T-helper 2 cell (primary cell): ENCODE measurements at regions not wholly inside any gene's neighbourhood (a gene's known extent, or its start where the extent isn't known, plus 50 kb on each side); places are given as distances from the start of the nearest gene placed in this dataset.
A peak's percentile ranks its signal among the peaks of the same experiment; 100 is the strongest.

Experiments used
- DNase-seq, 5 experiments: peaks; one replicate each; pipeline versions ENCODE4 v3.0.0 to v3.0.0-alpha.2; 2012 to 2022

GRCh38 chr22:46079093-46079860, 71.0 kb upstream of the PPARA start:
- DNase-seq, result no peak

DNA sequence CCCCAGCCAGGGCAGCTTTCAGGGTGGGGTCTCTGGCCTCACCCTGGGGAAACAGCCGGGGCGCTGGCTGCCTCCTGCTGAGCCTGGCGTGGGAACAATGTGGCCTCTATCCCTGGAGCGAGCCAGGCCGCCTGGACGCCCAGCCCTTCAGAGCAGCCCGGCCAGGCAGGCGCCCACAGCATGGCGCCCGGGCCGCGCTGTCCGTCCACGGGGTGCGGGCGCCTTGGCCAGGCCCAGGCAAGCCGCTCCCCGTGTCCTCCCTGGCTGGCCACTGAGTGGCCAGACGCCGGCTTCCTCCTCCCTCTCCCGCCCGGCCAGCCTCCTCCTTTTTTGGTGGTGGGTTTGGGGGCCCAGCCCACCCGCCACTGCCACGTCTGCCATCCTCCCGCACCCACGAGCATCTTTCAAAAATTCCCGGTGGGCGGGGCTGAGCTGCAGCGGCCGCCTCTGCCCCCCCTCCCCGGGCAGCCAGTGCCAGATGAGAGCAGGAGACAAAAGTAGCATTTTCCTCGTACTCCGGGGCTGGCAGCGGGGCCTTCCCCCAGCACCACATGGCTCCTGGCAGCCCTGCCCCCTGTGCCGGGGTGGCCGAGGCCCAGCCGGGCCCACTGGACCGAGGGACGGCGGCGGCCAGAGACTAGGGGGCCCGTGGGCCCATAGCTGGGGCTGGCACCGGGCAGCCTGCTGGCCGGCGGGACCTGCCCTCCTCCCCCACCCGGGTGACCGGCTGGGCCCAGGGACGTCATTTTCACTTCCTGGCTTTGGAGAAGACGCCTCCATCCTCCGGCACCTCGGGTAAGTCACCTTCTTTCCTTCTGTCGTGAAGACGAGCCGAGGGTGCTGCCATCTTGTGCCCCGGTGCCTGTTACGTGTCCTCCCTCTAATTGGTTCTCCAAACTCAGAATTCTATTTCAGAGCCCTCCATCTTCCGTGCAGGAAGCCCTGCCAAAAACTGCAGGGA, 70.2 kb upstream of the PPARA start:
- DNase-seq, result peak in 1 of 5 experiments; percentile 2

DNA sequence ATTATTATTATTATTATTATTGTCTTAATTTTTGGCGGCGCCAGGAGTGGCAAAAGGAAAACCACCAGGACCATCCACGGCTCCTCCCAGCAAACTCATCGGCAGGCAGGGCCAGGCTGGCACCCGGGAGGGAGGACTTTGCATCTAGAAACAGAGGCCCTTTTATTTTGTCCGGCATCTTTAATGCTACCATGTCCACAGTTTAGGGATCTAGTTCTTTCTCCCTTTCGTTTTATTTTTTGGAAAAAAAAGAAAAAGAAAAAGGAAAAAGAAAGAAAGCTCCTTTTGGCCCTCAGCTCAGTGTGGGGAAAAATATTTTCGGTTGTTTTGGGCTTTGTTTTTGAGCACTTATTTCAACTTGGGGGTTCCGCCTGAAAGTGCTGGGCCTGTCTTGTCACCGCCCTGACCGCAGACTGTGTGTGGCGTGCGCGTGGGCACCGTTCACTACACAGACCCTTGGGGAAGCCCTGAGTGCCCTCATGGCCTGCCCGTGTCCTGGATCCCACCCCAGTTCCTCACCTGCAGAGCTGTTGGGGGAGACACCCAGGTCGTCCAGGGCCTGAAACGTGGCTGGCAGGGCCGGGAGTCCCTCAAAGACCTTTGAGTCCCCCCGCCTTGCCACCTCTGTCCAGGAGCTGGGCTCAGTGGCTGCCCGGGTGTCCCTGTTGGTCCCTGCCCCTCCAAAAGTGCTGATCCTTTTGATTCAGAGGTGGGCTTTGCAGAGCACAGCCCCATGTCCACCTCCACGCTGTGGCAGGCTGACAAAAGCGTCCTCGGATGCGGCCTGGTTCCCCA, 69.1 kb upstream of the PPARA start:
- peak in 2 of 5 experiments; percentile 1 to 2 for DNase-seq

DNA sequence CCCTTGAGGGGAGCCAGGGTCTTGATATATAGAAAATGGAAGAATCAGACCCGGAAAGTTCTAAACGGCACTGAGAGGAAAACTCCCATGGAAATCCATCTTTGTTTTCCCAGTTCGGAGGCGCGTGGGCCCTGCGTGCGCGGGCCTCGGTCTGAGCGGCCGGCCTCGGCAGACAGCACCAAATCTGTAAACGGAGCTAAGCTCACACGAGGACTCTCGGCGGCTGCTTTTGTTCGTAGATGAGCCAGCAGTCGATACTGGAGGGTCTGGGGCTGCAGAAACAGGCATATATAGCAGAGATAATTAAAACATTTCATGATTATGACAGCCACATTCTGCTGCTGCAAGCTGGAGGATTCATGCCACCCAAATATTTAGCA, 68.5 kb upstream of the PPARA start:
- peak in 1 of 5 experiments; percentile 1 for DNase-seq

- no peak for DNase-seq
Observed at GRCh38 chr22:46082633-46083032, 67.7 kb upstream of the PPARA start.

- DNase-seq, result peak in 1 of 5 experiments; percentile 0
Observed at GRCh38 chr22:46083383-46084350, 66.7 kb upstream of the PPARA start.

DNA sequence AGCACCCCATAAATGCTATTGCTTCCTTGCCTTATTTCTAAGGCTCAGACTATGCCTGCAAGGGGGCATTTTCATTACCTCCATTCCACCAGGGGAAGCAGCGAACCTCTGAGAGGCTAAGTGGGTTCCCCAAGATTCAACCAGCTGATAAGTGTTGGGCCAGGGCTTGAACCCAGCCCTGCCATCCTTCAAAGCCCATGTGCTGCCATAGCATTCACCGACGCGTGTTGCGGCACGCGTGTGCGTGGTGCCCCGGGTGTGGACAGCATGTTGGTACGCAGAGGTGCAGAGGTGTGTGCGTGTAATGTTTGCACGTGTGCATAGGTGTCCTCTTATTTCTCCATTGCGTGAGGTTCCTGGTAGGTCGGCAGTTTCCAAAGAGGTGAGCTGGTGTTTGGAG, 66.0 kb upstream of the PPARA start:
- no peak for DNase-seq

- DNase-seq, result peak in 1 of 5 experiments; percentile 0
Observed at GRCh38 chr22:46084943-46085827, 65.1 kb upstream of the PPARA start.

GRCh38 chr22:46085828-46086576, 64.3 kb upstream of the PPARA start:
- DNase-seq, result no peak

DNA sequence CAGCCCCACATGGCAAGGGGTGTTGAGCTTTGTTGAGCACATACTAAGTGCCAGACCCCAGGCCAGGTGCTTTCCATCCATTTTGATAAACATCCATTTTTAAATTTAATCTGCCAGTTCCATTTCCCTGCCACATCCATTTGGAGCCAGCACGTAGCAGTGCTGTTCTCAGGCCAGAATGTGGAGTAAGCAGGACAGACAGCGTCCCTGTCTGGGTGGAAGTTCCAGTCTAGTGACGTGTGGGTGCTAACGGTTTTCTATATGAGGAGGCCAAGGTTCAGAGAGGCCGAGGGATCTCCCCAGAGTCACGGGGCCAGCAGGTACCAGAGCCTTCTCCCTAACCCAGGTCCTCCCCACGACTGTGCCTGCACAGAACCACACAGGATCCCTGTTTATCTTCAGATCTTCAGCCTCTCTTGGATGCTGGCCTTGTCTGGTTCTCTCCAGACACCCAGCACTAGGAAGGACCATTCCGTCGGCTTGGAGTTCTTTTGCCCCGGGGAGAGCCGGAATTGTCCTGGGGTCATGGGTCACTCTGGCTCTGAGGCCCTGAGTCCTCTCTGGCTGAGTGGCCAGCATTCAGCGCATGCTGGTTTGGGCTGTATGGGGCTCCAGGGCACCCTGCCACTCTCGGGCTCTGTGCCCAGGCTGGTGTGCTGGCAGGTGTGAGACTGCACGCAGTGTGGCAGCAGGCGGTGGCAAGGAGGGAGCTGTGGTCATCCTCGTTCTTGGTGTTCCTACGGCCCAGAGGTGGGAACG, 63.6 kb upstream of the PPARA start:
- DNase-seq, result no peak

DNA sequence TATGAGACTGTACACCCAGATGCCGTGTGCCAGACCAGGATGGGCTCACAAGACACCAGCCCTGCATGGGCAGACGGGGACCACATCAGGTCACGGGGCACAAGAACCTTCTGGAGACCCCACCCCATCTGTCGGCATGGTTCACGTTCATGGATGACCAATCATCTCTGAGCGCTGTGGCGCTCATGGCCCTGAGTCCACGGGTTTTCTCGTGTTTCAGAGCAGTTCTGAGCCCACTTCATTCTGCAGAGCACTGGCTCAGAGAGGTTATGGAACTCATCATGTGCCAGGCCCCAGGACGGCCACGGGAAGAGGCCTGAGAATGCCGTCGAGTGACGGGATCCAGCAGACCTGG, 63.0 kb upstream of the PPARA start:
- DNase-seq, result no peak

GRCh38 chr22:46087816-46088277, 62.5 kb upstream of the PPARA start:
- no peak for DNase-seq

DNA sequence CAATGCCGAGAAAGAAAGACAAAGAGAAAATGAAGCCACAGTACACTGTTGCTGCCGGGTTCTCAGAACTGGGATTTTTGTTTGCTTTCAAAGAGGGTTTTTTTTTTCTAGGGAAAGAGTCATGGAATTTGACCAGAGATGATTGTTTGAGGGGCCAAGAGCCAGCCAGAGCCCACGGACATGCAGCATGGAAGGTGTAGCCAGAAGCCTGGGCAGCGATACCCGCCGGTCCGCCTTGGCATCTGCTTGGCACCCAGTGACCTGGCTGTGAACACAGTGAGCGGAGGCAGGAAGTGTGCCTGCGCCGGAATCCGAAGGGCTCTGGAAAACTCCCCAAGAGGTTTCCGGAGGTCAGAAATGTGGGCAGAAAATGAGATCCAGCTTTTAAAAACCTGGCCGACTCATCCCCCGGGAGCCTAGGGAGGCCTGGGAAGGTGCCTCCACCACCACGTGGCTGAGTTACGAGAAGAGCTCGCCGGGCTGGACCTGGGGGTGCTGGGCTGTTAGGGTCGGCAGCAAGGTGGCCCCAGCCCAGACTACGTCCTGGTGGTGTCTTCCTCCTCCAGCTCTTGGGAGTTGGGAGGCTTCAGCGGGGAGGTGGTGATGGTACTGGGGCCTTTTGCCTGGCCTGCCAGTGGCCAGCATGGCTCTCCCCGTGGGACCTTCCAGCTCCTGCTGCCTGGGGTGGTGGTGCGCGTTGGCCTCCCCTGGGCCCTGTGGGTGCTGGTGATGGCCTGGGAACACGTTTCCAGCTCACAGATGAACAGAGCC, 61.6 kb upstream of the PPARA start:
- no peak for DNase-seq

DNA sequence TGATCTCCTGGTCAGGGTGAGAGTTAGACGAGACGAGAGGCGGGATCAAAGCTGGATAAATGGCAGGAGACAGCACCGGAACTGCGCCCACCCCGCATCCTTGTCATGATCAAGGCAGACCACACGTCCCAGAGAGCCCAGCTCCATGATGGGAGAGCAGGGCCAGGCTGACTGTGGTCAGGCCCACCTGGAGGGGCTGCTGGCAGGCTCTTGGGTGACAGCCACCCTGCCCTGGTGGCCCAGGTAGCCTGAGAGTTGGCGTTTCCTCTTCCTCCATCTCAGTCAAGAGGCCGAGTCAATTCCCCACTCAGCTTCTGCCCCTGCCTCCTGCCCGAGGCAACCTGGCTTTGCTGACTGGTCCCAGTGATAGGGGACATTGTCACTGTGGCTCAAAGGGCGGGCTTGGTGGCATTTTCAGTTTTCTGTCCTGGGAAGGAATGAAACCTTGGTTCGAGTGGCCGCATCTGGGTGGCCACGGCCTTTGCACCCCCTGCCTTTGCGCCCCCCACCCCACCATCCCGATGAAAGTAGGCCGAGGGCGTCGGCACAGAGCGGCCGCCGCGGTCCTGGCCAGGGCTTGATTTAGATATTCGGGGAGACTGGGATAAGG, 60.8 kb upstream of the PPARA start:
- no peak for DNase-seq

- DNase-seq, result no peak
Observed at GRCh38 chr22:46090036-46090591, 60.2 kb upstream of the PPARA start.

GRCh38 chr22:46090631-46091201, 59.6 kb upstream of the PPARA start:
- DNase-seq, result no peak
